ENCODE measurements at regions not wholly inside any gene's neighbourhood (a gene's known extent, or its start where the extent isn't known, plus 50 kb on each side); places are given as distances from the start of the nearest gene placed in this dataset.
A peak's percentile ranks its signal among the peaks of the same experiment; 100 is the strongest.

DNA sequence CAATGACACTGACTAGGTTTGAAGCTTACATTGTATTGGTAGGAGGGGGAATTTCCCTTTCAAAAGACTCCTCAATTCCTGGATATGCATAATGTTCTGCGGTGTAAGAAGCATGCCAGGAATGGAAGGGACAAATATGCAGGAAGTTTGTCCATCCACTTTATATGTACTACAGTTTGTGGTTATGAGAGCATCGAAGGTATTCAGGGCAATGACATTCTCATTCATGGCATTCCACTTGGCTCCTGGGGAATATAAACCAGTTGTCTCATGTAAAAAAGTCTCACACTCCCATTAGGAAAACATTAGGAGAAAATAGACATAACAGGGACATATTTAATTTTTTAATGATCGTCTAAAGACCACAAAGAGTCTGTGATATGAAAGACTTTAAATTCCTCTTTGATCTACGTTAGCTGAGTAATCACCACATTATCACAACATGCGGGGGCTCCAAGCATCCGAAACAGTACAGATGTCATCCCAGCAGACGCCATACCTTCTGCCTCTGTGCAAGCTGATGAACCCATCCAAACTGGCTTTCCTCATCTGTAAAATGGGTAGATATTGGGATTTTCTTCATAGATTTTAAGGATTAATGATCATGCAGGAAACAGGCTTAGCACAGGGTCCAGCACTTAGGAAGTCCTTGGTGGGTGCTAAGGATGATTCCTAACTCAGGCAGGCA, 675.3 kb downstream of the INHBA start:
- no peak for DNase-seq

DNA sequence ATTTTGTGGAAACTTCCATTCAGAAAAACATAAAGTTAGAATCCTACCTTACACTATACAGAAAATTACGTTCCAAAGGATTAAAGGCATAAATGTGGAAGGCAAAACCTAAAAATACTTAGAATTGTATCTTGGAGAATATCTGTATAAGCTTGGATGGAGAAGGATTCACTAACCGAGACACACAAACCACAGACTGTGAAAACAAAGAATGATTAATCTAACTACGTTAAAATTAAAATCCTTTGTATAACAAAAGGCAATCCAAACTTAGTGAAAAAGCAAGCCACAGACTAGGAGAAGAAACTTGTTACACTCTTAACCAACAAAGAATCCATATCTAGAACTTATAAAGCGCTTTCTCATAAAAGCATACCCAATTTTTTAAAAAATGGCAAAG, 678.8 kb downstream of the INHBA start:
- DNase-seq, result no peak

DNA sequence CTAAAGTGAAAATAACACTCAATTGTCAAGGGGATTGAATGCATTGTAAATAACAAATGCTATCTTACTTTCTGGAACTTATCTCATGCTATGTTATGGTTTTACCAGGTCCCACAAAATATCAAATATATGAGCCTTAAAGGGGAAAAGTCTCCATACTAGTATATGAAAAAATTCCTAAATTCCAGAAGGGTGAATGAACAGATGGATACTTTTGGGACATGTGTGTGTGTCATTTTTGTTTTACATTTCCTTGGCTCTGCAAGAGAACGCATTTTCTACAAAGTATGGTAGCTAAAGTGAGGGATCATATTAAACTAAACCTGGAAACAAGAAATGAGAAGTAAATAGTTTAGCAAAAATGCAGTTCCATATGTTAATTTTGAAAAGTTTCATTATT, 682.8 kb downstream of the INHBA start:
- no peak for DNase-seq

DNA sequence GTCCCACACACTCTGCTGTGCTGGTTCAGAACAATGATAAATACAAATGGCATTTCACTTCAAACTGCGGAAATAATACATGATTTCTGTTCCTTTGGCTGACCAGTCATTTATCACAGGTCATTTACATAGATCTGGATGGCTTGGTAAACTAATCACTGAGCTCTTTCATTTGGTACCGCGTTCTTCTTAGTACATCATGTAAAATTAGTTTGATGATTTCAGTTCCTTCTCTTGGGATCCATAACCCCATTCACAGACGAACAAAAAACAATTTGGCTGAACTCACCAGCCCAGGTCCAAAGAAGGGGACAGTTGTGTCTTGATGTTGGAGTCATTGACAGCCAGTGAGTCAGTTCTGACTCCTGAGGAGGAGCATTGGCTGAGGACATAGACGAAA, 689.8 kb downstream of the INHBA start:
- no peak for DNase-seq

DNA sequence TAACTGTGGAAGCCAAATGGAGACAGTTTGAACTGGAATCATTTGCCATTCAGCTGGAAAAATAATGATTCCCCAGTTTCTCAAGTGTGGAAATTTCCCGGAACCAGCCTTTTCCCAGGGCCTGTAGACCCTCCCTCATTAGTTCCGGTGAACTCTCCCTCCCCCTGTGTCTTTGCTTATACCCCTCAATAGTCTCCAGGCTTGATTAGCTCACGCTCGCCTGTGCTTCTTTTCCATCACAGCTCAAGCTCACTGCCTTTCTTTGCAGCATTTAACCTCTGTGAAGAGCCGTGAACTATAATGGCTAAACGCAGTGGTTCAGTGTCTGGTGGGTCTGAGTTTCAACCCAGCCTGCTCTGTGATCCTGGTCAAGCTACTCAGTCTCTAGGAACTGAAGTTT, 690.8 kb downstream of the INHBA start:
- no peak for DNase-seq

DNA sequence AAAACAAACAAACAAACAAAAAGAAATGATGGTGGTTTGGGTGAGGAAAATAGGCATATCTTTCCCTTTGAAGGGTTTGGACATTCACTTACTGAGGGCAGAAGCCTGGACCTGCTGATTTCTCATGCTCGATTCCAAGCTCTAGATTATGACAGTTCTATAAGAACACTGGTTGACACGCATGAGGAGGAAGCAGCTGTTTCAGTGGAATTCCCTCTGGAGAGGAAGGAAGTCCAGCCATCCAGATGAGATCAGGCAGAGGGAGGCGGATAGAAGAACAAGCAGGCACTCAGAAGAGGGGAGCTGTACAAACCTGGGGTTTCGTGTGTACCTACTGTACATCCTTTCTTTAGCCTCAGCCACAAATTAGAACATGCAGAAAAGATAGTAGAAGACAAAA, 691.9 kb downstream of the INHBA start:
- no peak for DNase-seq

DNA sequence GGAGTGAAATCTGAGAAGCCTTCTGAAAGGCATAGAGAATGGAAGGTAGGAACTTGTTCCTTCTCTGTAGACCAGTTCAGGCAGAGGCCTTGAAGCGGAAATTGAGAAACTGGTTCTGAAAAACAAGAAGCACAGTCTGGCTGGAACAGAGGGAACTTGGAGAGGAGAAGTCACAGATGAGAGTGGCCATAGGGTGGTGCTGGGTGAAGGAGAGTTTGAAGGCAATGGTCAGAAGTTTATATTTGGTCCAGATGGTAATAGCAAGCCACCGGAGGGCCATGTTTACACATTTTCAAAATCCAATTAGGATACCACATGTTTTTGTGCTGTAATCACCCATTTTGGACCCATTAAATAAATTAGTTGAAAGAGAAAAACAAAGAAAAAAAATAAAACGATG, 692.5 kb downstream of the INHBA start:
- DNase-seq, result no peak

DNA sequence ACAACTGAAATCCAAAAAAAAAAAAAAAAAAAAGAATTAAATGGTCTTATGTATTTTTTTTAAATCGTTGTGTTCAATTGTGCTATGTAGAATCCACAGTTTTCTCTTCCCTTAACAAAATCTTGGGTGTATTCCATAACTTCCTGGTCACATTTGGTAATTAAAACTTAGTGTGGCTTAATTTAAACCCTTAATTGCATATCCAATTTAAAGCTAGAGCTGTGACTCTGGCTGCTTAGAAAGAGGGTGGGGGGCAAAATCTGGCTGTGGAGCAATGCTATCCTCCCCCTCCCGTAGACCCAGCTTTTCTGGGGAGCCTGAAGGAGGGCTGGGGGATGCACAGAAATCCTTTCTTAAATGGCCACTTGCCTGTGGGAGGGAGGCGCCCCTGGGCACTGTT, 695.1 kb downstream of the INHBA start:
- DNase-seq, result no peak

DNA sequence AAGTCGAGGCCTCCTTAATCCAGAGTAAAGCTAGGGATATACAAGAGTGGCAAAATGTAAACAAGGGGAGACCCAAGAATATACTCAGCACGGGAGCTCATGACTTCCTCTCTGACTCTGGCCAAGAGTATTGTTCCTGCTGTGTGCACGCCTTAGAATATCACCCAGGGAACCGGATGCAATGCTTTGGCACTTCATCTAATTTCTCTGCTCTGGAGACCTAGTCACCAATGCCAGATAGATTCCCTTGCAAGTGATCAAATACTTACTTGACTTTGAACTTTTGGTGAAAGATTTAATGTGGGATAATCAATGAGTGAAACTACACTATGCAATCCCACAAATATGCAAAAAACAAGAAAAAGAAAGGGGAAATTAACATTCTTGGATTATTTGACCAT, 695.5 kb downstream of the INHBA start:
- DNase-seq, result no peak

DNA sequence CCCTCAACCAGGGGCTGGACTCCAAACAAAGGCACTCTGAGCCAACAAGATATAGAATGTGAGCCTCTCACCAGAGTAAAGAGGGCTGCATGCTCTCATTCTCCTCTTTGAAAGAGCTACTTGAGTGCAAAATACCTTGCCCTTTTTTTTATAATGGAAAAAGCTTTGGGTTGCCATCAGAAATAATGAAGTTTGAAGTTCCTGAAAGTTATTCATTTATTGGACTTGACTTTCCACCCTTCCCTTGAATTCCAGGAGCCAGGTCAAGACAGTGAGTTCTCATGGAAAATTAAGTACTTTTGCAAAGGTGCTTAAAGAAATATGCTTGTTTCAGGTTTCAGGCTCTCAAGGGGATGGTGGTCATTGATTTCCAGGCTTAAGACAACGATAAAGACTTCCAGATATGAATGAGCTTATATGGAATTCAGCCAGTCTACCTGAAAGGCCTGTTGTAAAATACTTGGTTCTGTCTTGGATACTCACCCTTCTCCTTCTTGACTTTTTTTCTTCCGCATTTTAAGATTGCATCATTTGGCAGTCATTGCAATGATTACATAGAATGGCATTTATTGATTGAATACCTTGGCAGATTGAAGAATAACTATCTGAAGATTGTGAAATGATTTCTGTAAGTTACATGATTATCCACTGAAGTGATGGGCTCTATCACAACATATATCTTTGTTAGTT, 696.4 kb downstream of the INHBA start:
- no peak for DNase-seq

DNA sequence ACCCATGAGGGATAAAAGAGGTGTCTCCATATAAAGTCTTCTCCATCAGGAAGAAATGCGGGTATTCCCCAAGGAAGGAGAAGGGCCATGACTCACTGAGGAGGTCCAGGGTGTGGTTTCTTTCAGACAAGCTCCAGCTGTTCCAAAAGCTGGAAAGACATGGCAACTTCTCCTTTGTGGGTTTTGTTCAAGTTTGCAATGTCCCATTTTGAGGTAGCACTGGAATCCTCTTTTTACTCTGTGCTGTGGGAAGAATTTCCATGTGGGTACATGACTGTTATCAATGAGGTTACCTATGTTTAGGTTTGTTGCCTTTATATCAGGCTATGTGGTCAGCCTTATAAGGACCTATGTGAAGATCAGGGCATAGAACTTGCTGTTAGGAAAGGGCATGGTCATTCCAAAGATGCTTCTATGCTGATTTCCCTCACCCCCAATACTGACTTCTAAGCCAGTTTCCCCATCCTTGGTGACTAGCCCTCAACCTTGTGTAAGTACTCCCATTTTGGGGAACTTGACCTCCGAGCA, 697.5 kb downstream of the INHBA start:
- DNase-seq, result no peak

DNA sequence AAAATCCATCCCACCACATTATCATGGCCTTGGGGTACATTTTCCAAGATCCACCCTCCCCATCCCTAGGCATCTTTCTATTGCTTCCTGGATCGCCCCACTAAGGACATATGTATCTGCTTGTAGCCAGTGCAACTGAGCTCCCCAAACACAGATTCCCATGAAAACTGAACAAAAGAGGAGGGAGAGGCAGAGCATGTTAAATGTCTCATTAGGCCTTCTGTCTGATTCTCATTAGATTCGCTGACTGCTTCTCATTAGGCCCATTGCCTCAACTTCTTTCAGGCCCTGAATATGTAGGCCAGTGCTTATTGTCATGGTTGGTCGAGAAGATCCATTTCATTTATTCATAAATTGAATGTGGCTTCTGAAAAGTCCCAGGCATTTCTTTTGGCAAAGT, 698.9 kb downstream of the INHBA start:
- DNase-seq, result no peak

DNA sequence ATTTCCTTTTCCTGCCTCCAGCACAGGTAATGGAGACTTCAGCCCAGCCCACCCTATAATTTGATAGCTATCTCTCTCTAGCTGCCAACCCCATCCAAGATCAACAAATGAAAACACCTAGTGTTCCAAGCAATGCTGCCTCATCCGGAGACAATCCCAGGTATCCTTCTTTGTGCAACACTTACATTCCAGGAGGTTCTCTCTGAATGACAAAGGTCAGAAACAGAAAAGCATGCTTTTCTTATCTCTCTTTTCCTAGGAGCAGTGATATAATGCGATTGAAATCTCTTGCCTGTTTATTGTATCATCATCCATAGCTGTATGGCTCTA, 699.3 kb downstream of the INHBA start:
- DNase-seq, result no peak

DNA sequence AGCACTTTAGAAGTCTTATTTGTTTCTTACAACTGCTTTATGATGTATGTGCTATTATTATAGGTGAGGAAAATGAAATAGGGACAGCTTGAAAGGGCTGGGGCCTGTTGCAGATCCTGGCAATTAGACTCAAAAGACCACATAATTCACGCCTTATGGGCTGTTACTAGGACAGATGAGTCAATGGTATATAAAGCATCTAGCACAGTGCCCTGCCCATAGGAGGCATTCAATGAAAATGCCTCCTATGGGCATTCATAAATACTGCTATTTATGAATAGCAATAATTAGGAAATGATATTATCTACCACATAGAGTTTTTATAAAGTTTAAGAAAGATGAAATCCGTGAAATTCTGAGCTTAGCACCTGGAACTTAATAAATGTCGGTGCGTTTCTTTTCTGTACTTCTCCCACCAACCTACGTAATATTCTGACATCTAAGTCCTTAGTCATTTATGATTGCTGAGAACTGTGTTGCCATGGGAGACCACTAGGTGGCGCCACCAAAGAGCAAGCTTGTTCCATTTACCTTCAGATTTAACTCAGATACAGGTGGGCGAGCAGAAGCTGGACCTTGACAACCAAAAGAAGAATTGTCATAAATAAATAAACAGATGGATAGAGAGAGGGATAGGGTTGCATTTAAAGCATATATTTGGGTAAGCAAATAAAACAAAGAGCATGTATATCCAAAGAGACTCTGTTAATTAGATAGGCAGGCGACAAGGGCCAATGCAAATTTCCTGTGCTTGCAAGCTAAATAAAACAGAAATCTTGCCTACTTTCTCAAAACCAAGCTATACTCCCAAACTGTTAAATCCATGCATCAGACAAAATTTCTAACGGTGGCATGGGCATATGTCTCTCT, 699.9 kb downstream of the INHBA start:
- peak in 1 of 2 experiments; percentile 16 for DNase-seq

DNA sequence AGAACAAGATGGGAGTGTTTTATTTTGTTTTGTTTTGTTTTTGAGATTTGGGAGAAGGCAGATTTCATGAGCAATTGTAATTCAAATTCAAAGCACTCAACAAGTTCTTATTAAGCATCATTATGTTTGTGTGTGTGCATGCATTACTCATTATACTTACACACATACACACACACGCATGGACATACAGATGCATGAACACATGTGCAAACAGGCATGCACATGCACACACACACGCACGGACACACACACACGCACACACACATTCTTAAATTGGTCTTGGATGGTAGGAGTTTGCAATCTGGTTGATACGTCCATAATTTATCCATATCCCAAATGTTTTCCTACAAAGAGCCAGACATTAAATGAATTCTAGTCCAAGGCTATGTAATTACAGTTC, 702.8 kb downstream of the INHBA start:
- no peak for DNase-seq

DNA sequence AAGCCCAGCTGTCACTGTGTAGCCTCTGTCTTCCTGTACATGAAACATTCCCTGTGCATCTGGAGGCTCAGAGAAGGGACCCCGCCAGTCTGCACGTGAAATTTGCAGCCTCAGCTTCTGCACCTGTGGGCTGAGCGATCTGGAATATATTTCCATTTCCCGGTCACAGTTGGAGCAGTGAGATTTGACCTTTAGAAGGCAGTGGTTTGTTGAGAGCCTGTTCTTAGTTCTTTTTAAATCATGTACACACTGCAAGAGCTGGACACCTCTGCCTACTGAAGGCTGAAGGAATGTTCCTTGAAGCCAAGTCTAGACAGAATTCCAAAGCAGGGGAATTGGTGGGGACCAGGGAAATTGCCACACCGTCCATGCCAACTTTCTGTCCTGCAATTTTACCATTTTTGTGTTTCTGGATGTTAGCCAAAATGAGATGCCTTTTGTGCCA, 706.6 kb downstream of the INHBA start:
- no peak for DNase-seq

DNA sequence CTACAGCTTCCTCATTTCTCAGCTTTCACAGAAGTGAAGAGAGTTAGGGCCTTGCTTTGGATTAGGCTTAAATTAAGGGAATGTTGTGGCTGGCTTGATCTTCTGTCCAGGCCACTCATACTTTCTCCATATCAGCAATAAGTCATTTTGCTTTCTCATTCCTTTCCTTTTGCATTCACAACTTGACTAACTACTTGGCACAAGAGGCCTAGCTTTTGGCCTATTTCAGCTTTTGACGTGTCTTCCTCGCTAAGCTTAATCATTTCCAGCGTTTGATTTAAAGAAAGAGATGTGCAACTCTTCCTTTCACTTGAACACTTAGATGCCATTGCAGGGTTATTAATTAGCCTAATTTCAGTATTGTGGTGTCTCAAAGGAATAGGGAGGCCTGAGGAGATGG, 712.0 kb downstream of the INHBA start:
- no peak for DNase-seq

DNA sequence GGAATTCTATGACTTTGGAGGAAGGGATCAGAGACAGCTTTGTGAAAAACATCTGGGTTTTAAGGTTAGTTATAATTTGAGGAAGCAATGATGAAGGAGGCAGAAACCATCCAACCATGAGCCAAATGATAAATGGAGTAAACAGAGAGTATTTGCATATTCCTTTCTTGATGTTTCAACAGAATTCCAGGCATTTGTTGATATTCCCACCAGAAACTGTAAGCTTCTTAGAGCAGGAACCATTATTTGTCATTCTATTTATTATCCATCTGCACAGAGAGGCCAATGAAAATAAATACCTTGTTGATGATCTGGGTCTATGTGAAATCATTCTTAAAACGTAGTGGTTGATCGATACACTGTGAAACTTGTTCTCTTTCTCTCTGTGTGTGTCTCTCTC, 715.3 kb downstream of the INHBA start:
- DNase-seq, result no peak

DNA sequence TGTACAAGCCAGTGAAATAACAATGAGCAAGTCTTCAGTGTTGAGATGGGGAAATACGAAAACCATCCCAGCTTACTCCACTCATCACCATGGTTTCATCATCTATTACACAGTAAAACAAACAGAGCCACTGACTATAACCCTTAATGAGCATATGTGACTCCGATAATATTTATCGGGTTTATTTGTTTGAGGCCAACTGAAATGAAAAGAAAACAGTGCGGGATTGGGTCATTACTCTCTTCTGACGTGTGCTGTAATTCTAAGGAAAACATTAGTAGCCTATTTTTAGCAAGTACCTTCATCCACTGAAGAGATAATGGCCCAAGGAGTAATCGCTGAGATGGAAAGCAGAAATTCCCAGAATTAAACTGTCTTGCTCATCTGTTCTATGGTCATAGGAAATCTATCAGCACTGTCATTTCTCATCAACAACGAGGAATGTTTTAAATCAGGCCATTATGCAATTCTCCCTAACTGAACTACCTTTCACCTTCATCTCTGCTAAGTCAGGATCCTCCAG, 716.5 kb downstream of the INHBA start:
- DNase-seq, result no peak

DNA sequence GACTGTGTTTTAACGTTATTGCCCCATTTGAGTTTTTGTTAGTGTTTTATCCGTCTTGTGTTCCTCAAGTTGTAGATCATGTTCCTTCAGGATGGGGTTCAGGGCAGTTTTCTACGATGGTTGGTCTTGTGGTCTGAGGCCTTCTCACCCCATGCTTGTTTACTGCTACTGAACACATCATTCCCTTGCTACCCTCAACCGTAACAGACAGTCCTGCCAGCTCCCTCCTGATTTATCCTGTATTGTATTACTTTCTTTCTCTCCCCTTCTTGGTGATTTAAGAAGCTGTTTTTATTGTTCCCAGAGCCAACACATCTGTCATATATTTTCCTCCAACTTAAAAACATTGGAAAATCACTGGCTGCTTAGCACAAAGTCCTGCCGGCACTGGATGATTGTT, 719.8 kb downstream of the INHBA start:
- no peak for DNase-seq

DNA sequence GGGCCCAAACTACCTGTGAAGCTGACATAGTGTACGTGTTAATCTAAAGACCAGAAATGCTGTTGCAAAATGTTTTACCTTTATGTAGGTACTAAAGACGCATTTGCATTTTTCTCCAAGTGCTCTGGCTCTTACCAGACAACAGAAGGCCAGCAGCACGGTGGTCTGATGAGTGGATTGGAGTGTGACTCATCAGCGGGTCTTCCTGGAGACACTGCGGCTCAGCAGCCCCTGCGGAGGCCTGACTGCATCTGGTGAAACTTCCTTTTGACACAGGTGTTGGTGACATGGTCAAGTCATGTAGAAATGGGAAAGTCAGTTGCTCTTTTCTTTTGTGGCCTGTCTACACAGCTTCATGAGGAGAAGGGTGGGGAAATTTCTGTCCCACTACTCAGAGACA, 723.6 kb downstream of the INHBA start:
- no peak for DNase-seq

DNA sequence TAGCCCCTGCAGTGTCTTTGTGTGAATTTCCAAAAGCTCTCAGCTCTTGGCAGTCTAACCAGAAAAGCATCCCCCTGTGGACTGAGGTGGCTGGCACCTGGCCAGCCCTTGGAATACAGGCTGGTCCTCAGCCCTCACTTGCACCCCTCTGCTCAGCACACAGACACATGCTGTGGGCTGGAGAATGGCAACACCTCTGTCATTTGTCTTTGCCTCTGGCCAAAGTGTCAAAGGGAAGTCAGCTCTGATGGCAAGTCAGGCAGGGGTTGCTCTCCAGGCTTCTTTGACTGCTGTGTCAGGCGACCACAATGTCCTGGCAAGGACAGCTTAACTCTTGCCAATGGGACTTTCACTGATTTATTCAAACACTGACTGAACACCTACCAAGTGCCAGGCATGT, 724.8 kb downstream of the INHBA start:
- no peak for DNase-seq

DNA sequence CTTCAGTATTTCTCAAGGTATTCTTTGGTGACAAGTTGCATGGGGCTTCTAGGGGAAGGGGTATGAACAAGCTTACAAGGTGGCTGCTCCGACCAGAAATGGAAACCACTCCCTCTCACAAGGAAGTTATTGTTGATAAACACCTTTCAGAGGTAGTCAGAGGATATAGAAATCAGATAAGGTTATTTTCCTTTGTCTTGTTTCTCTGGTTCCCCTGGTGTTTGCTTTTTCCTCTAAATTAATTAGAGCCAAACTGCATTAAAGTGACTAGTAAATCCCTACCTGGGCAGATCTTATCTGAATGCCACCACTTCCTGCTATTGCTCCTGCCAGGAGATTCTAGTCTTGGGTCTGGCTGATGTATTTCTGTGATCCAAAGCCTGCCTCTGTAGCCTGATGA, 725.4 kb downstream of the INHBA start:
- no peak for DNase-seq

DNA sequence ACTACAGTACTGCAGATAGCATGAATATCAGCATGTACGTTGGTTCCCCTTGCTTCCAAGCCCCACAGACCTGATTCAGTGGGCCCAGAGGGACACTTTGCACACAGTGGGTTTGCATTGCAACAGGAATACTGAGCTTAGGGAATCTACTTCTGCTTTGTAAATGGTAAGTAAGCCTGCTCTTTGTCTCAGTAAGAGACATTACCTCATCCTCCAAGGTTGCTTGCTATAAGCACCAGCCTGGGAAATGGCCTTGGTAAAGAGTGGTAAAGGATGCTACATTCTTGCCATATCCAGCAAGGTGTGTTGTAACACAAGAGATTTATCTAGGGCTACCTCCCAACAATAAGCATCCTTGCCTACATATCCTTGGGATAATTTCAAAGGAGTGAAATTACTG, 730.5 kb downstream of the INHBA start:
- no peak for DNase-seq

All from NCI-H446 (cell line).